ENCODE measurements at regions not wholly inside any gene's neighbourhood (a gene's known extent, or its start where the extent isn't known, plus 50 kb on each side); places are given as distances from the start of the nearest gene placed in this dataset.

DNA sequence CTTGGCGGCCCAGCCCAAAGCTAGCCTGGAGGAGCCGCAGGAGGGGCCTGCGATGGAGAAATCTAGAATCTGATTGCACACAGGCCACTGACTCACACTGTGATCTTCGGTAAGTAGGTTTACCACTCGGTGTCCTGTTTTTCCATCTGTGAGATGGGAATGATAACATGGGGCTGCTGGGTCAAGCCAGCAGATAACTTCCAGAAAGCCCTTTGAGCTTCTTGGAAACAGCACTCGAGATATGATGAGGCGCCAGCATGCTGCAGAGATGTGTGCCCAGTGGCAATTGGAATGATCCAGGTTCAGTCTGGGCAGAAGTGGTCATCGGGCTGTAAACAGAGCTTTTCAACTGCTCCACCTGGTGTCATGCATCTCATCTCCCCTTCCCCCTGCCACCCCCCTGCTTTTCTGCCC lies 771.3 kb upstream of the TBX3 start:
- TF ChIP-seq, protein P1, sequence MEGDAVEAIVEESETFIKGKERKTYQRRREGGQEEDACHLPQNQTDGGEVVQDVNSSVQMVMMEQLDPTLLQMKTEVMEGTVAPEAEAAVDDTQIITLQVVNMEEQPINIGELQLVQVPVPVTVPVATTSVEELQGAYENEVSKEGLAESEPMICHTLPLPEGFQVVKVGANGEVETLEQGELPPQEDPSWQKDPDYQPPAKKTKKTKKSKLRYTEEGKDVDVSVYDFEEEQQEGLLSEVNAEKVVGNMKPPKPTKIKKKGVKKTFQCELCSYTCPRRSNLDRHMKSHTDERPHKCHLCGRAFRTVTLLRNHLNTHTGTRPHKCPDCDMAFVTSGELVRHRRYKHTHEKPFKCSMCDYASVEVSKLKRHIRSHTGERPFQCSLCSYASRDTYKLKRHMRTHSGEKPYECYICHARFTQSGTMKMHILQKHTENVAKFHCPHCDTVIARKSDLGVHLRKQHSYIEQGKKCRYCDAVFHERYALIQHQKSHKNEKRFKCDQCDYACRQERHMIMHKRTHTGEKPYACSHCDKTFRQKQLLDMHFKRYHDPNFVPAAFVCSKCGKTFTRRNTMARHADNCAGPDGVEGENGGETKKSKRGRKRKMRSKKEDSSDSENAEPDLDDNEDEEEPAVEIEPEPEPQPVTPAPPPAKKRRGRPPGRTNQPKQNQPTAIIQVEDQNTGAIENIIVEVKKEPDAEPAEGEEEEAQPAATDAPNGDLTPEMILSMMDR (IDR thresholded peaks at IDR 0.05) = no peak
- TF ChIP-seq POLR2AphosphoS5 (IDR thresholded peaks at IDR 0.05) = no peak
- no peak for TF ChIP-seq EP300 (IDR thresholded peaks at IDR 0.05; ENCODE audit: low read depth)
